Activated CD4-positive, alpha-beta T cell treated with anti-CD3 and anti-CD28 coated beads, Interleukin-2, amount 50 U/mL, for 16 hours (primary cell): ENCODE measurements at regions not wholly inside any gene's neighbourhood (a gene's known extent, or its start where the extent isn't known, plus 50 kb on each side); places are given as distances from the start of the nearest gene placed in this dataset.
A peak's percentile ranks its signal among the peaks of the same experiment; 100 is the strongest.
"Not testable (repeated sequence)": the region's sequence is repeated elsewhere in the genome, so short reads cannot be mapped to it uniquely, and the experiment has no call there.

Experiments used
- DNase-seq: peaks from one replicate; pipeline ENCODE4 v3.0.0-alpha.2; 2020

- DNase-seq = no peak
Measured at GRCh38 chr16:14384745-14385144, 245.3 kb downstream of the PARN start.

DNA sequence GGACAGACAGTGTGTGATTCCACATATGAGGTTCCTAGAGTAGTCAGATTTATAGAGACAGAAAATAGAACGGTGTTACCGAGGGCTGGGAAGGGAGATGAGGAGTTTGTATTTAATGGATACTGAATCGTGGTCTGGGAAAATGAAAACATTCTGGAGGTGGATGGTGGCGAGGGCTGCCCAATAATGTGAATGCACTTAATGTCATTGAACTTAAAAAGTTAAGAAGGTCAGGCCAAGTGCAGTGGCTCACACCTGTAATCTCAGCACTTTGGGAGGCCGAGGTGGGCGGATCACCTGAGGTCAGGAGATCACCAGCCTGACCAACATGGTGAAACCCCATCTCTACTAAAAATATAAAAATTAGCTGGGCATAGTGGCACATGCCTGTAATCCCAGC lies 246.2 kb downstream of the PARN start:
- DNase-seq = not testable (repeated sequence)

GRCh38 chr16:14378689-14379467 lies 251.2 kb downstream of the PARN start:
- no peak for DNase-seq

DNA sequence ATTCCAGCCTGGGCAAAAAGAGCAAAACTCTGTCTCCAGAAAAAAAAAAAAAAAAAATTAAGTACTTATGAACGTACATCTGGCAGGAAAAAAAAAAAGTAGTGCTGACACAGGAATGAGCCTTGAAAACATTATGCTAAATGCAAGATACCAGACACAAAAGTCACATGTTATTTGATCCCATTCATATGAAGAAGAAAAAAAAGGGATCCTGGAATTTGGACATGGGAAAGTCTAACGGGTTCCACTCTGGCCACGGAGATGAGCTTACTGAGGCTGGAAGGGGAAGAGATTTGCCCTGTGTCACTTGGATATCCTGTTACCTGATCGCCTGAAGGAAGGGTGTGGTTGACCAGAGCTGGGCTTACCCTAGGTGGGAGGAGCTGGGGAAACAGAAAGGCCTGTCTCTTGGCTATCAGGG lies 251.9 kb downstream of the PARN start:
- peak; percentile 3 for DNase-seq

GRCh38 chr16:14377326-14377725 lies 252.7 kb downstream of the PARN start:
- DNase-seq = no peak

DNA sequence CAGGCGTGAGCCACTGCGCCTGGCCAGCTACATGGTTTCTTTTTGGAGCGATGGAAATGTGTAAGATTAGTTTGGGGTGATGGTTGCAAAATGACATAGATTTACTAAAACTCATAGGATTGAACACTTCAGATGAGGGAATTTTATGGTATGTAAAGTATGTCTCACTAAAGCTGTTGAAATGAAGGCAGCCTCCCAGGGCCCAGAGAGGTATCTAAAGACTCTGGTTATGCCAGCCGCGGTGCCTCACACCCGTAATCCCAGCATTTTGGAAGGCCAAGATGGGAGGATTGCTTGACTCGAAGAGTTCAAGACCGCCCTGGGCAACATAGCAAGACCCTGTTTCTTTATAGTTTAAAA lies 254.9 kb downstream of the PARN start:
- no peak for DNase-seq

GRCh38 chr16:14374451-14375131 lies 255.5 kb downstream of the PARN start:
- no peak for DNase-seq

DNA sequence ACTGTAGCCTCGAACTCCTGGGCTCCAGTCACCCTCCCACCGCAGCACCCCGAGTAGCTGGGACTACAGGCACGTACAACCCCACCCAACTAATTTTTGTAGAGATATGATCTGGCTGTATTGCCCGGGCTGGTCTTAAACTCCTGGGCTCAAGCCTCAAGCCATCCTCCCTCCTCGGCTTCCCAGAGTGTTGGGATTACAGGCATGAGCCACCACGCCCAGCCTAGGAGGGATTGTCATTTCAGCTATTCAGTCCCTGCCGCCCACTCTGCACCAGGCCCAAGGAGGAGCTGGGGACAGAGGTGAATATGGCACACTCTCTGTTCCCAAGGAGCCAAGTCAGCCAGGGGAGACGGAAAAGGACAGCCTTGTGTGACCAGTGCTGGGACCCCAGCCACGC lies 256.2 kb downstream of the PARN start:
- DNase-seq = no peak

DNA sequence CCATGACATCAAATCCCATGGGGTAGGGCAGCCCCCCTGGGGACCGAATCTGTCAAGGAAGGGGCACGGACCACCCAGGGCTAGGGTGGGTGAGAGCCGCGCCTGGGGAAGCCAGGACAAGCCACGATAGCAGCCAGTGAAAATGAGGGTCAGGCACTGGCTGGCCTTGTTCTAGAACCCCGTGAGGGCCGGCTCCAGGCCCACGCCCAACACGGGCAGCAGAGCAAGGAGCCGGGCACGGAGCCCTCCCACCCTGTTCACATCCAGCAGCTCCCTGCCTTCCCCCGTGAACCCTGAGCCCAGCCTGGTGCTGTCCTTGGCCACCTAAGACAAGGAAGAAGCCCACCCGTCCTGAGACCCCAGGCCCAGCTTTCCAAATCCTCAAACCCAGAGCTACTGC lies 256.7 kb downstream of the PARN start:
- DNase-seq = no peak

GRCh38 chr16:14372471-14372870 lies 257.6 kb downstream of the PARN start:
- DNase-seq = no peak

DNA sequence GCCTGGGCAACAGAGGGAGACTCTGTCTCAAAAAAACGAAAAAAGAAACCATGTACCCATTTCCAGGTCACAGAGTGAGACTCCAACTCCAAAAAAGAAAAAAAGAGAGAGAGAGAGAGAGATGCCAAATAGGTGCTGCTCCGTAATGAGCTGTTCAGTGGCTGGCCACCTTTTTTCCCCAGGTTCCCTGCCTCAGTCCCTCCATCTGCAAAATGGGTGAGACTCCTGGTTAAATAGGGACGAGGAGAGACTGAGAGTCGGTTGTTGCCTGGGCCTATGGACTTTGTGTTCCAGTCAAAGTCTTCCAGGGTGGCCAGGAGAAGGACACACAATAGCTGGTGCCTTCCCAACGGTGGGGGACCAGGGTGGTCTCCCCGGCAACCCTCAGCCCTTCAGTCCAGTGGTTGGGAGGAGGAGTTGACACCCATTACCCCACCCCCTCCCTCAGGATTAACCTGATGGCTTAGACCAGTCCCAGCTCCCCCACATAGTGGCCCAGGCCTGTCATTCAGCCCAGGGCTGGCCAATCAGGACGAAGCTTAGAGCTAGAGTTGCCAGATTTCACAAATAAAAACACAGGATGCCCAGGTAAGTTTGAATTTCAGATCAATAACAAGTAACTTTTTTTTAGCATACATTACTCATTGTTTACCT lies 258.2 kb downstream of the PARN start:
- DNase-seq = no peak

GRCh38 chr16:14370736-14371234 lies 259.3 kb downstream of the PARN start:
- DNase-seq = no peak

DNA sequence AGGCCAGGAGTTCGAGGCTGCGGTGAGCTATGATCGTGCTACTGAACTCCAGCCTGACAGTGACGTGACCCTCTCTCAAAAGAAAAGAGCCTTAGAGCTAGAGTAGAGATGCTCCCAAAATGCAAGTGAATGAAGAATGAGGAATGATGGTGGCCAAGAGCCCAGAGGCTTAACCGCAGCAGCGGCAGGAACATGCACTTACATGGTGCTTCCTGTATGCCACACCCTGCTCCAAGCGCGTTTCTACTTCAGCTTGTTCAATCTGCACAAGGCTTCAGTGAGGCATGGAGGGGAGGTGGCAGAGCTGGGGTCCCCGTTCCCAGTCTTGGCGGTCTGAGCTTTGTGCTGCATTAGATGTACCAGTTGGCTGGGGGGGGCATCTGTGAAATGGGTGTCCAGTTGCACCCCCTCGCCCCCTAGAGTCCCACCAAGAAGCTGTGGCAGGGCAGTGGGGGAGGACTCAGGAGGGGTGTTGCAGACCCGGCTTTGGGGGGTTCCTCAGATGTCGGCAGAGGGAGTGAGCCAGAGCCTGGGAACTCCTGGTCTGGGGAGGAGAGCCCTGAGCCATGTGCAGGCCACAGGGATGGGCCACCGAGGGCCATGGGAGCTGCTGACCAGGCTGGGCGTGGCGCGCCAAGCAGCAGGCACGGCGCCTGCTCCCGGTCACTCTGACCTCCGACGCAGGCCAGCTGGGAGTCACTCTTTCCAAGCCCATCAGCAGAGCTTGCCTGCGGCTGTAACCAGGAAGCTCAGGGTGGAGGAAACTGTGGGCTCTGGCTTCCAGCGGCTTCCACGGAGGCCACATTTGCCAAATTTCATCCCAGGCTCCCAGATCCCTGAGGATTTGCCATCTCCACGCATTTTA lies 260.1 kb downstream of the PARN start:
- DNase-seq = no peak

DNA sequence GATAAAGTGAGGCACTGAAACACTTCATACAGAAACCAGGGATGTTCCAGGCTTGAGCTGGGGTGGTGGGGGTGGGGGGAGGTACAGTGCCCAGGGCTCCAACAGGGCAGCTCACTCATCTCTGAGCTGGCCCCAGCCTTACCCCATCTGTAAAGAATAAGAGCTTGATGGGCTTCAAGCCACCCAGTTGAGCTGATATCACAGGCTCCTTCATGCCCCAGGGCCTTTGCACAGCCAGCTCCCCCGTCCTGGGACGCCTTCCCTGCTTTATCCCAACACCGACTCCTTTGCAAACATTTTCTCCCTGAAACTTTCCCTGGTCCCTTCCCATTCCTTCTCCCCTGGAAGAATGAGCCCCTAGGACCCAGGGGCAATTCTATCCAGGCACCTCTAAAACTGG lies 261.7 kb downstream of the PARN start:
- DNase-seq = no peak

DNA sequence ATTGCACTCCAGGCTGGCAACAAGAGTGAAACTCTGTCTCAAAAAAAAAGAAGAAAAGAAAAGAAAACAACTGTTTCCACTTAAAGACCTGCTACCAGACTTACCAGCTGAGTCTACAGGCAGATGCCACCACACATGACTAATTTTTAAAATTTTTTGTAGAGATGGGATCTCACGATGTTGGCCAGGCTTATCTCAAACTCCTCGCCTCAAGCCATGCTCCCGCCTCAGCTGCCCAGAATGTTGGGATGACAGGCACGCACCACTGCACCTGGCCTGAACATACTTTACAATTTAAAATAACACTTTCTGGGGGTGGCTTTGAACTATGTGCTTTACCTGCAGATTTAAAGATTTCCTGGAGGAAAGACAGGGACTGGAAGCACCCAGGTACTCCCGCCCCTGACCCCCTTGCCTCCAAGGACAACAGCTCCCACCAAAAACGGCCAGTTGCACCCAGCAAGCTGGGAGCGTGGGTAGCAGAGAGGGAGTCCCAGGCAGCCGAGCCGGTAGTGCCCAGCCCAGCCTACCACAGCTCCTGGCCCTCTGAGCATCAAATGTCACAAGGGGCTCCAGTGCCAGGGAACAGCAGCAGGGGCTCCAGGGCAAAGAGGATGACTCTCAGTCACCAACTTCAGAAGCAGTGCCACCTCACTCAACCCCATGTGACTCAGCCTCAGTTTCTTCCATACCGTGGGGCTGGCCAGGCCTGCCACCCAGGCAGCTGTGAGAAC lies 262.9 kb downstream of the PARN start:
- DNase-seq = no peak

DNA sequence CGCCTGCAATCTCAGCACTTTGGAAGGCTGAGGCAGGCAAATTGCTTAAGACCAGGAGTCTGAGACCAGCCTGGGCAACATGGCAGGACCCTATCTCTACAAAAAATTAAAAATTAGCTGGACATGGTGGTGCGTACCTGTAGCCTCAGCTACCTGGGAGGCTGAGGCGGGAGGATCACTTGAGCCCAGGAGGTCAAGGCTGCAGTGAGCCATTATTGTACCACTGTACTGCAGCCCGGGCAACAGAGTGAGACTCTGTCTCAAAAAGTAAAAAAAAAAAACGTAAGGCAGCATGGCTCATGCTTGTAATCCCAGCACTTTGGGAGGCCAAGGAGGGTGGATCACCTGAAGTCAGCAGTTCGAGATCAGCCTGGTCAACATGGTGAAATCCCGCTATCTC lies 263.6 kb downstream of the PARN start:
- no peak for DNase-seq

GRCh38 chr16:14365200-14365851 lies 264.7 kb downstream of the PARN start:
- no peak for DNase-seq

GRCh38 chr16:14364386-14365199 lies 265.5 kb downstream of the PARN start:
- DNase-seq = no peak

DNA sequence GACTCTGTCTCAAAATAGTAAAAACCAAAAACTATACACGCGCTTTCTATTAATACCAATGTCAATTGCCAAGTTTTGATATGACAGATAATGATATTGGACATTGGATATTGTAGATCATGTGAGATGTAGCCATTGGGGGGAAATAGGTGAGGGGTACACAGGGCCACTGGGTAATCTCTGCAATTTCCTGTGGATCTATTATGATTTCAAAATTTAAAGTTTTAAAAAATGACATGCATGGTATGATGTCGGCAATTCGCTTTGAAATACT lies 266.0 kb downstream of the PARN start:
- no peak for DNase-seq

DNA sequence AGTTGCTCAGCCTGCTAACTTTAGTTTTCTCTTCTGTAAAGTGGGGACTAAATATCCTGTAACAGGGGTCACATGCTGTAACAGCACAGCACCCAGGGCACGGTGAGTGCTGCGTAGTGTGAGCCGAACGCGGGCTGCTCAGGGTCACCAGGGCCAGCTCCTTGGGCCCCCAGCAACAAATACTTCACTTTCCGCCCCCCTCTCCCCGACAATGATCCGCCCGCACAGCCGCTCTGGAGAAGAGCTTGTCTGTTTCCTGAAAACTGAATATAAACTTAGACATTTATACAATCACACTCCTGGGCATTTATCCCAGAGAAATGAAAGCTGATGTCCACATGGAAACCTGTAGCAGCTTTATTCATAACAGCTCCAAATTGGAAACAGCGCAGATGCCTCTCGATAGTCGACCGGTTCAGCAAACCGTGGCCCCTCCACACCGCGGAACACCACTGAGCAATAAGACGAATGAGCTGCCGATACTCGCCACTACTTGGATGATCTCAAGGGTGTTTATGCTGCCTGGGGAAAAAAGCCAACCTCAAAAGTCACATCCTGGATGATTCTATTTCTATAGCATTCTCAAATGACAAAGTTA lies 267.2 kb downstream of the PARN start:
- DNase-seq = no peak
